SKM-1 treated with dmso at 0.1 percent for 144 hours (cell line): ENCODE measurements at regions not wholly inside any gene's neighbourhood (a gene's known extent, or its start where the extent isn't known, plus 50 kb on each side); places are given as distances from the start of the nearest gene placed in this dataset.

Source experiments
- DNase-seq: peaks from one replicate; lab custom pipeline; 2025; ENCODE audit not compliant: unreplicated experiment; lab: John Stamatoyannopoulos, UW

- no peak for DNase-seq
Measured at GRCh38 chr7:35351466-35351865, 97.6 kb upstream of the TBX20 start.

- no peak for DNase-seq
Measured at GRCh38 chr7:35348611-35349400, 94.9 kb upstream of the TBX20 start.

GRCh38 chr7:35342786-35343185 is 88.9 kb upstream of the TBX20 start:
- no peak for DNase-seq

GRCh38 chr7:35339811-35340210 is 85.9 kb upstream of the TBX20 start:
- DNase-seq, result no peak

GRCh38 chr7:35336444-35336843 is 82.5 kb upstream of the TBX20 start:
- DNase-seq, result no peak

- DNase-seq, result no peak
Measured at GRCh38 chr7:35334506-35334905, 80.6 kb upstream of the TBX20 start.

- DNase-seq, result no peak
Measured at GRCh38 chr7:35333265-35333664, 79.4 kb upstream of the TBX20 start.

GRCh38 chr7:35331730-35332678 is 78.1 kb upstream of the TBX20 start:
- no peak for DNase-seq

GRCh38 chr7:35329026-35329425 is 75.1 kb upstream of the TBX20 start:
- DNase-seq, result no peak

- DNase-seq, result no peak
Measured at GRCh38 chr7:35319606-35320005, 65.7 kb upstream of the TBX20 start.

GRCh38 chr7:35316549-35316948 is 62.6 kb upstream of the TBX20 start:
- DNase-seq, result no peak

GRCh38 chr7:35315517-35315916 is 61.6 kb upstream of the TBX20 start:
- DNase-seq, result no peak

- DNase-seq, result no peak
Measured at GRCh38 chr7:35314354-35314753, 60.5 kb upstream of the TBX20 start.

- no peak for DNase-seq
Measured at GRCh38 chr7:35313575-35313974, 59.7 kb upstream of the TBX20 start.
